HL-60 (cell line): ENCODE measurements at regions not wholly inside any gene's neighbourhood (a gene's known extent, or its start where the extent isn't known, plus 50 kb on each side); places are given as distances from the start of the nearest gene placed in this dataset.

Source experiments
- REST ChIP-seq: IDR thresholded peaks from 2 replicates; pipeline ENCODE4 v1.6.1; 2012; ENCODE audit warnings: low read depth; ENCODE audit not compliant: insufficient replicate concordance
- TF ChIP-seq, protein P1 (sequence below): IDR thresholded peaks from one replicate; pipeline ENCODE4 v1.5.1; 2011; ENCODE audit warnings: low read length, control low read depth, inconsistent platforms; ENCODE audit not compliant: insufficient read depth

- TF ChIP-seq, protein P1, sequence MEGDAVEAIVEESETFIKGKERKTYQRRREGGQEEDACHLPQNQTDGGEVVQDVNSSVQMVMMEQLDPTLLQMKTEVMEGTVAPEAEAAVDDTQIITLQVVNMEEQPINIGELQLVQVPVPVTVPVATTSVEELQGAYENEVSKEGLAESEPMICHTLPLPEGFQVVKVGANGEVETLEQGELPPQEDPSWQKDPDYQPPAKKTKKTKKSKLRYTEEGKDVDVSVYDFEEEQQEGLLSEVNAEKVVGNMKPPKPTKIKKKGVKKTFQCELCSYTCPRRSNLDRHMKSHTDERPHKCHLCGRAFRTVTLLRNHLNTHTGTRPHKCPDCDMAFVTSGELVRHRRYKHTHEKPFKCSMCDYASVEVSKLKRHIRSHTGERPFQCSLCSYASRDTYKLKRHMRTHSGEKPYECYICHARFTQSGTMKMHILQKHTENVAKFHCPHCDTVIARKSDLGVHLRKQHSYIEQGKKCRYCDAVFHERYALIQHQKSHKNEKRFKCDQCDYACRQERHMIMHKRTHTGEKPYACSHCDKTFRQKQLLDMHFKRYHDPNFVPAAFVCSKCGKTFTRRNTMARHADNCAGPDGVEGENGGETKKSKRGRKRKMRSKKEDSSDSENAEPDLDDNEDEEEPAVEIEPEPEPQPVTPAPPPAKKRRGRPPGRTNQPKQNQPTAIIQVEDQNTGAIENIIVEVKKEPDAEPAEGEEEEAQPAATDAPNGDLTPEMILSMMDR: no peak
- no peak for TF ChIP-seq REST
Observed at GRCh38 chr14:104425763-104426646, 153.6 kb upstream of the C14orf180 start.
